GM23338 (cell line): ENCODE measurements at regions not wholly inside any gene's neighbourhood (a gene's known extent, or its start where the extent isn't known, plus 50 kb on each side); places are given as distances from the start of the nearest gene placed in this dataset.

Experiments used
- CREB1 ChIP-seq: fragments of 250-450 bp; sonication (Bioruptor Pico); IDR thresholded peaks from 2 replicates; pipeline ENCODE4 v1.5.0; 2020; ENCODE audit warnings: low read depth, mild to moderate bottlenecking, moderate library complexity
- EZH2 ChIP-seq: fragments of 200-600 bp; sonication (generic); IDR thresholded peaks from one replicate; pipeline ENCODE4 v1.8.0; 2017; ENCODE audit warnings: antibody characterized with exemption, mild to moderate bottlenecking, low read depth; ENCODE audit not compliant: unreplicated experiment
- EZH2phosphoT487 ChIP-seq: fragments of 200-600 bp; sonication (generic); IDR thresholded peaks from one replicate; pipeline ENCODE4 v1.8.1; 2018; ENCODE audit warnings: antibody characterized with exemption; ENCODE audit not compliant: unreplicated experiment
- POLR2AphosphoS5 ChIP-seq: IDR thresholded peaks from 2 replicates; pipeline ENCODE4 v1.6.1; 2016; ENCODE audit warnings: antibody characterized with exemption, low read depth
- STAT1 ChIP-seq: IDR thresholded peaks from one replicate; pipeline ENCODE4 v1.6.1; 2016; ENCODE audit warnings: antibody characterized with exemption; ENCODE audit not compliant: unreplicated experiment
- TF ChIP-seq, protein P1 (sequence below), 2 experiments: fragments of 200-600 bp in 1 of 2; sonication (generic) in 1 of 2; conservative IDR thresholded peaks; 2 replicates each; pipeline versions ENCODE4 v1.5.1 to v1.6.1; 2016 to 2017; ENCODE audit warnings: antibody characterized with exemption in 2 of 2, low read depth in 2 of 2, mild to moderate bottlenecking in 2 of 2, moderate library complexity in 1 of 2

DNA sequence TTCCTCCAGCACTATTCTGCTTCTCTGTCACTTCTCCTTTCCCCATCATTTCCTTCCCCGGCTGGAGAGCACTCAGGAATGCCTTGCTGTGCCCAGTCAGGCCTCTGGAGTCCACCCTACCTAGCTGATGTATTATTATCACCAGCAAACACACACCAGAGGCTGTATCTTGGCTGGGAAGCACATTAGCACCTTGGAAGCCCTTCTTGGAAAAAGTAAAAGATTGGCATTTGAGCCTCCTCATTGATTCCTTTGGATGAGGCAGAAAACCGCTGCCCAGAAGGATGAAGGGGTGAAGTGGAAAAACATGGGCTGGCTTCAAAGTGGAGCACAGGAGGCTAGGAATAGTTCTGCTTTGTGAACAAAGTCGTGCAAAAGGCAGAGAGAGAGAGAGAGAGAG, 244.3 kb downstream of the RPLP1 start:
- TF ChIP-seq, protein P1, sequence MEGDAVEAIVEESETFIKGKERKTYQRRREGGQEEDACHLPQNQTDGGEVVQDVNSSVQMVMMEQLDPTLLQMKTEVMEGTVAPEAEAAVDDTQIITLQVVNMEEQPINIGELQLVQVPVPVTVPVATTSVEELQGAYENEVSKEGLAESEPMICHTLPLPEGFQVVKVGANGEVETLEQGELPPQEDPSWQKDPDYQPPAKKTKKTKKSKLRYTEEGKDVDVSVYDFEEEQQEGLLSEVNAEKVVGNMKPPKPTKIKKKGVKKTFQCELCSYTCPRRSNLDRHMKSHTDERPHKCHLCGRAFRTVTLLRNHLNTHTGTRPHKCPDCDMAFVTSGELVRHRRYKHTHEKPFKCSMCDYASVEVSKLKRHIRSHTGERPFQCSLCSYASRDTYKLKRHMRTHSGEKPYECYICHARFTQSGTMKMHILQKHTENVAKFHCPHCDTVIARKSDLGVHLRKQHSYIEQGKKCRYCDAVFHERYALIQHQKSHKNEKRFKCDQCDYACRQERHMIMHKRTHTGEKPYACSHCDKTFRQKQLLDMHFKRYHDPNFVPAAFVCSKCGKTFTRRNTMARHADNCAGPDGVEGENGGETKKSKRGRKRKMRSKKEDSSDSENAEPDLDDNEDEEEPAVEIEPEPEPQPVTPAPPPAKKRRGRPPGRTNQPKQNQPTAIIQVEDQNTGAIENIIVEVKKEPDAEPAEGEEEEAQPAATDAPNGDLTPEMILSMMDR (conservative IDR thresholded peaks at IDR 0.05; ENCODE audit: low read depth in 2 of 2): no peak
- TF ChIP-seq EZH2 (no peak), POLR2AphosphoS5 (no peak), EZH2phosphoT487 (no peak), STAT1 (no peak), CREB1 (CRISPR knock-in tag) (no peak)
